CD4-positive, alpha-beta T cell (primary cell): ENCODE measurements at regions not wholly inside any gene's neighbourhood (a gene's known extent, or its start where the extent isn't known, plus 50 kb on each side); places are given as distances from the start of the nearest gene placed in this dataset.
A peak's percentile ranks its signal among the peaks of the same experiment; 100 is the strongest.

Source experiments
- ATAC-seq: fragments of 200-7000 bp; cut with Tn5 transposase; one replicate; pipeline ENCODE4 v1.10.0; 2022; ENCODE audit warnings: mild to moderate bottlenecking; ENCODE audit not compliant: poor library complexity
- CTCF ChIA-PET: fragments of 350-600 bp; sonication (Branson Sonifier 250); formaldehyde crosslinking; loops from one replicate; lab custom pipeline; 2021; ENCODE audit warnings: antibody characterized with exemption, inconsistent platforms; lab: Charles Lee
- POLR2A ChIA-PET: fragments of 350-600 bp; sonication (Branson Sonifier 250); formaldehyde crosslinking; loops from one replicate; lab custom pipeline; 2021; ENCODE audit warnings: antibody characterized with exemption, inconsistent platforms; lab: Charles Lee
- DNase-seq, 14 experiments: peaks; one replicate each; pipeline ENCODE4 v3.0.0-alpha.2; 2013 to 2020; ENCODE audit warnings: mixed read lengths in 2 of 14
- H3K27ac ChIP-seq, 2 donors: one replicate each; pipeline versions ENCODE4 v1.5.1 to v1.7.0; 2013; ENCODE audit warnings: low read length in 2 of 2, low read depth in 1 of 2, mild to moderate bottlenecking in 1 of 2
- H3K27me3 ChIP-seq, 2 experiments: 1 replicate in 1 of 2; 2 replicates in 1 of 2; pipeline versions ENCODE4 v1.6.1 to v1.7.0; 2013; ENCODE audit warnings: low read length in 2 of 2, control low read depth in 1 of 2, mild to moderate bottlenecking in 1 of 2, moderate library complexity in 1 of 2; ENCODE audit not compliant: insufficient read depth in 2 of 2, control insufficient read depth in 1 of 2
- H3K36me3 ChIP-seq: one replicate; pipeline ENCODE4 v1.6.1; 2013; ENCODE audit warnings: low read length, control low read depth; ENCODE audit not compliant: insufficient read depth
- H3K4me1 ChIP-seq: one replicate; pipeline ENCODE4 v1.6.1; 2013; ENCODE audit warnings: low read length, control low read depth; ENCODE audit not compliant: insufficient read depth
- H3K4me3 ChIP-seq: one replicate; pipeline ENCODE4 v1.5.1; 2013; ENCODE audit warnings: mild to moderate bottlenecking, low read length, moderate library complexity
- H3K9me3 ChIP-seq, 2 experiments: 1 replicate in 1 of 2; 2 replicates in 1 of 2; pipeline versions ENCODE4 v1.6.1 to v1.7.0; 2013; ENCODE audit warnings: low read length in 2 of 2, mild to moderate bottlenecking in 2 of 2, control low read depth in 1 of 2, moderate library complexity in 1 of 2; ENCODE audit not compliant: control insufficient read depth in 1 of 2, insufficient read depth in 1 of 2
- H3K27ac Mint-ChIP-seq: one replicate; pipeline ENCODE4 v1.8.0; 2020; ENCODE audit warnings: mixed read lengths
- H3K27me3 Mint-ChIP-seq: one replicate; pipeline ENCODE4 v1.8.0; 2021; ENCODE audit warnings: mixed read lengths
- H3K36me3 Mint-ChIP-seq: one replicate; pipeline ENCODE4 v1.8.0; 2021; ENCODE audit warnings: low read depth, mixed read lengths
- H3K4me1 Mint-ChIP-seq: one replicate; pipeline ENCODE4 v1.8.0; 2021; ENCODE audit warnings: low read depth, mixed read lengths
- H3K4me3 Mint-ChIP-seq: one replicate; pipeline ENCODE4 v1.8.0; 2020; ENCODE audit warnings: mild to moderate bottlenecking, mixed read lengths
- H3K9me3 Mint-ChIP-seq: one replicate; pipeline ENCODE4 v1.8.0; 2020; ENCODE audit warnings: mixed read lengths
- CTCF ChIP-seq: fragments of 200-600 bp; IDR thresholded peaks from one replicate; pipeline ENCODE4 v1.8.0; 2022; ENCODE audit warnings: antibody characterized with exemption, mild to moderate bottlenecking
- intact Hi-C, 2 experiments: fragments of 100-400 bp; cut with DNase I in 1 of 2; cut with micrococcal nuclease in 1 of 2; formaldehyde crosslinking; loops; one replicate each; pipeline versions ENCODE4 v1.15.1 to v1.9.0; 2023 to 2025; cut with DNase I, micrococcal nuclease

GRCh38 chr15:81916451-81916850, 129.4 kb downstream of the MEX3B start:
- no peak for TF ChIP-seq CTCF
- intact Hi-C loops: no loop called here
- H3K36me3 Mint-ChIP-seq: peaks cover 19% of the 10 kb centered on the region
- CTCF ChIA-PET: no interaction called here
- no peak overlapping the region for H3K27ac ChIP-seq
- peaks cover 4% of the 10 kb centered on the region for H3K9me3 Mint-ChIP-seq
- no peak overlapping the region for H3K4me3 Mint-ChIP-seq
- no peak overlapping the region for H3K4me3 ChIP-seq
- H3K27me3 ChIP-seq: no peaks in the 10 kb centered on the region
- no peak overlapping the region for H3K27ac Mint-ChIP-seq
- peaks cover 11 to 22% of the 10 kb centered on the region in 2 experiments for H3K9me3 ChIP-seq
- H3K27me3 Mint-ChIP-seq: peaks cover 7% of the 10 kb centered on the region
- DNase-seq (no peak), ATAC-seq (no peak)
- no peaks in the 10 kb centered on the region for H3K4me1 ChIP-seq
- H3K36me3 ChIP-seq: no peaks in the 10 kb centered on the region
- POLR2A ChIA-PET: no interaction called here
- no peaks in the 10 kb centered on the region for H3K4me1 Mint-ChIP-seq

DNA sequence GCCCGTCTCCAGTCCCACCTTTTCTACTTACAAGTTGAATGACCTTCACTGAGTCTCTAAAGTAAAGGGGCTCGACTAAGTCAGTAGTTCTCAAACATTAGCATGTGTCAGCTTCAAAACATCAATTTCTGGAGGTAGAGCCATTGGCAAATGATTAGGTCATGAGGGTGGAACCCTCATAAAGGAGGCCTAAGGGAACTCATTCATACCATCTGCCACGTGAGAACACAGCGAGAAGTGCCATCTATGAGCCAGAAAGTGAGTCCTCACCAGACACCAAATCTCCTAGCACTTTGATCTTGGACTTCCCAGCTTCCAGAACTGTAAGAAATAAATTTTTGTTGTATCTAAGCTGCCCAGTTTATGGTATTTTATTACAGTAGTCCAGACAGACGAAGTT, 129.8 kb downstream of the MEX3B start:
- peaks cover 4% of the 10 kb centered on the region for H3K9me3 Mint-ChIP-seq
- intact Hi-C loops: no loop called here
- Histone ChIP-seq H3K9me3 (peaks cover 11 to 17% of the 10 kb centered on the region in 2 experiments), H3K27ac (no peak overlapping the region), H3K27me3 (no peaks in the 10 kb centered on the region), H3K36me3 (no peaks in the 10 kb centered on the region), H3K4me3 (no peak overlapping the region), H3K4me1 (no peaks in the 10 kb centered on the region)
- H3K36me3 Mint-ChIP-seq: peaks cover 14% of the 10 kb centered on the region
- ATAC-seq (no peak), DNase-seq (no peak)
- ChIA-PET CTCF (no interaction called here), POLR2A (no interaction called here)
- TF ChIP-seq CTCF: no peak
- no peak overlapping the region for H3K27ac Mint-ChIP-seq
- H3K27me3 Mint-ChIP-seq: peaks cover 3% of the 10 kb centered on the region
- H3K4me3 Mint-ChIP-seq: no peak overlapping the region
- H3K4me1 Mint-ChIP-seq: no peaks in the 10 kb centered on the region

GRCh38 chr15:81914734-81915256, 131.0 kb downstream of the MEX3B start:
- ChIA-PET CTCF (no interaction called here), POLR2A (no interaction called here)
- H3K4me1 Mint-ChIP-seq: no peaks in the 10 kb centered on the region
- H3K36me3 Mint-ChIP-seq: peaks cover 6% of the 10 kb centered on the region
- H3K9me3 Mint-ChIP-seq: peaks cover 4% of the 10 kb centered on the region
- Histone ChIP-seq H3K36me3 (no peaks in the 10 kb centered on the region), H3K27ac (no peak overlapping the region), H3K4me3 (no peak overlapping the region), H3K27me3 (no peaks in the 10 kb centered on the region), H3K4me1 (no peaks in the 10 kb centered on the region), H3K9me3 (peaks cover 11% of the 10 kb centered on the region in 2 experiments)
- no peak for TF ChIP-seq CTCF
- no peak overlapping the region for H3K27ac Mint-ChIP-seq
- intact Hi-C loops: no loop called here
- no peak overlapping the region for H3K4me3 Mint-ChIP-seq
- ATAC-seq: no peak
- DNase-seq: peak in 1 of 14 experiments; percentile 5
- peaks cover 3% of the 10 kb centered on the region for H3K27me3 Mint-ChIP-seq
